AG09309 (cell line): ENCODE measurements at regions not wholly inside any gene's neighbourhood (a gene's known extent, or its start where the extent isn't known, plus 50 kb on each side); places are given as distances from the start of the nearest gene placed in this dataset.

Experiments
- DNase-seq: peaks from one replicate; pipeline ENCODE4 v3.0.0-alpha.2; 2010; ENCODE audit warnings: low read depth
- H3K4me3 ChIP-seq: 2 replicates; pipeline ENCODE4 v1.5.1; 2011; ENCODE audit warnings: mild to moderate bottlenecking, low read depth, low read length, moderate library complexity; ENCODE audit not compliant: control insufficient read depth
- TF ChIP-seq, protein P1 (sequence below): IDR thresholded peaks from 2 replicates; pipeline ENCODE4 v1.5.1; 2011; ENCODE audit warnings: mild to moderate bottlenecking, low read depth, low read length, inconsistent platforms; ENCODE audit not compliant: insufficient read depth, control insufficient read depth; ENCODE audit errors: missing control alignments

DNA sequence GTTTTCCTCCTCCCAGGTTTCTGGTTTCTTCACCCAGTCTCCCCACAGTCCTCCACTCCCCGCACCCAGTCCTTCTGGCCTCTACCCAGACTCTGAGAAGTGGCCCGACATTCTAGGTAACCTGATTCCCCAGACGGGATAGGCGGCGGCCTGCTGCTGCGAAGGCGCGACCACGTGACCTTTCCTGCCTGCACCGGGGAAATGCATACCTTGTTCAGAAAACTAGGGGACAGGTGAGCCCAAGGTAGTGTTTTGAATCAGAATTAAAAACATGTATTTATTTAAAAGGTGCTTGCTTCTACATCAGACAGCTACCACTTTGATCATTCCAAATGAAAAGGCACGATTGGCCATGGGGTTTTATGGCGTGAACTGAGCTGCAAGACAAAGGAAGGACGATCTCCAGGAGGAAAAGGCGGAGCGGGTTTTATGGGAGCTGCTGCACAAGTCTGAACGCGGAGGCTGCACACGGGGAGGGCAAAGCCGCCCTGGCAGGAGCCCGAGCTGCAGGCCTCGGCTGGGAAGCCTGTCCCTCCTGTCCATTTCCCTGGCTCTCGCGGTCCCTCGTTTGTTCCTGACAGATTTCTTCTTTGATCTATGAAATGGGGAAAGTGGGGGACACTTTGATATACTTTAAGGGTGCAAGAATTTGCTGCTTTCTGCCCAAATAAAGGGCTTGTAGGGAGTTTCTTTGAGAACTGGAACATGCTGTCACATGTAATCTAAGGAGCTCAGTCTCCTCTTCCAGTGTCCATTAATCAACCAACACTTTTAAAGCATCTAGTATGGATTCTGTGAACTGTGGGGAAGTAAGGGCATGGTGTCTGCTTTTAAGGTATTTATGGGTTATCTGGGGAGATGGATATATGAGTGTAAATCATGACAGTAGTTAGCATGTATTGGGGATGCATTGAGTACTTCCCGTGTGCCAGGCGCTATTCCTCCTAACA is 150.9 kb downstream of the SPRY1 start:
- H3K4me3 ChIP-seq, result no peak overlapping the region
- no peak for DNase-seq
- TF ChIP-seq, protein P1, sequence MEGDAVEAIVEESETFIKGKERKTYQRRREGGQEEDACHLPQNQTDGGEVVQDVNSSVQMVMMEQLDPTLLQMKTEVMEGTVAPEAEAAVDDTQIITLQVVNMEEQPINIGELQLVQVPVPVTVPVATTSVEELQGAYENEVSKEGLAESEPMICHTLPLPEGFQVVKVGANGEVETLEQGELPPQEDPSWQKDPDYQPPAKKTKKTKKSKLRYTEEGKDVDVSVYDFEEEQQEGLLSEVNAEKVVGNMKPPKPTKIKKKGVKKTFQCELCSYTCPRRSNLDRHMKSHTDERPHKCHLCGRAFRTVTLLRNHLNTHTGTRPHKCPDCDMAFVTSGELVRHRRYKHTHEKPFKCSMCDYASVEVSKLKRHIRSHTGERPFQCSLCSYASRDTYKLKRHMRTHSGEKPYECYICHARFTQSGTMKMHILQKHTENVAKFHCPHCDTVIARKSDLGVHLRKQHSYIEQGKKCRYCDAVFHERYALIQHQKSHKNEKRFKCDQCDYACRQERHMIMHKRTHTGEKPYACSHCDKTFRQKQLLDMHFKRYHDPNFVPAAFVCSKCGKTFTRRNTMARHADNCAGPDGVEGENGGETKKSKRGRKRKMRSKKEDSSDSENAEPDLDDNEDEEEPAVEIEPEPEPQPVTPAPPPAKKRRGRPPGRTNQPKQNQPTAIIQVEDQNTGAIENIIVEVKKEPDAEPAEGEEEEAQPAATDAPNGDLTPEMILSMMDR, result no peak

GRCh38 chr4:123553279-123553678 is 156.7 kb downstream of the SPRY1 start:
- TF ChIP-seq, protein P1, result no peak
- DNase-seq, result no peak
- no peak overlapping the region for H3K4me3 ChIP-seq

- TF ChIP-seq, protein P1, result no peak
- no peak for DNase-seq
- no peak overlapping the region for H3K4me3 ChIP-seq
Observed at GRCh38 chr4:123553733-123554637, 157.4 kb downstream of the SPRY1 start.

GRCh38 chr4:123554801-123555232 is 158.2 kb downstream of the SPRY1 start:
- no peak overlapping the region for H3K4me3 ChIP-seq
- TF ChIP-seq, protein P1, result no peak
- DNase-seq, result no peak

GRCh38 chr4:123555233-123555806 is 158.7 kb downstream of the SPRY1 start:
- H3K4me3 ChIP-seq, result no peak overlapping the region
- TF ChIP-seq, protein P1, result no peak
- DNase-seq, result peak; percentile 39

GRCh38 chr4:123555807-123556273 is 159.2 kb downstream of the SPRY1 start:
- H3K4me3 ChIP-seq, result no peak overlapping the region
- peak; percentile 17 for DNase-seq
- TF ChIP-seq, protein P1, result no peak
